Activated CD8-positive, alpha-beta T cell treated with anti-CD3 and anti-CD28 coated beads, Interleukin-2, amount 10 ng/mL, durations not matched to agents 7 days and 5 days (primary cell): ENCODE measurements at regions not wholly inside any gene's neighbourhood (a gene's known extent, or its start where the extent isn't known, plus 50 kb on each side); places are given as distances from the start of the nearest gene placed in this dataset.
"Not testable (repeated sequence)": the region's sequence is repeated elsewhere in the genome, so short reads cannot be mapped to it uniquely, and the experiment has no call there.

Source experiments
- ATAC-seq: fragments of 150-1000 bp; cut with Tn5 transposase; one replicate; pipeline ENCODE4 v1.10.0; 2021; ENCODE audit warnings: moderate library complexity
- CTCF ChIA-PET: fragments of 350-600 bp; sonication (Branson Sonifier 250); formaldehyde crosslinking; loops from one replicate; lab custom pipeline; 2021; ENCODE audit warnings: antibody characterized with exemption; lab: Charles Lee
- POLR2A ChIA-PET: fragments of 350-600 bp; sonication (Branson Sonifier 250); formaldehyde crosslinking; loops from one replicate; lab custom pipeline; 2021; ENCODE audit warnings: antibody characterized with exemption; lab: Charles Lee
- DNase-seq: peaks from one replicate; pipeline ENCODE4 v3.0.0-alpha.2; 2020
- H3K27ac Mint-ChIP-seq: one replicate; pipeline ENCODE4 v1.8.0; 2021; ENCODE audit warnings: mild to moderate bottlenecking, mixed read lengths
- H3K27me3 Mint-ChIP-seq: one replicate; pipeline ENCODE4 v1.8.0; 2021; ENCODE audit warnings: low read depth, mixed read lengths
- H3K36me3 Mint-ChIP-seq: one replicate; pipeline ENCODE4 v1.8.0; 2021; ENCODE audit warnings: low read depth, mixed read lengths
- H3K4me1 Mint-ChIP-seq: one replicate; pipeline ENCODE4 v1.8.0; 2021; ENCODE audit warnings: low read depth, mixed read lengths
- H3K4me3 Mint-ChIP-seq: one replicate; pipeline ENCODE4 v1.8.0; 2021; ENCODE audit warnings: mild to moderate bottlenecking, mixed read lengths
- H3K9me3 Mint-ChIP-seq: one replicate; pipeline ENCODE4 v1.8.0; 2022; ENCODE audit warnings: mixed read lengths; ENCODE audit not compliant: insufficient read depth

GRCh38 chr20:26276554-26277210, 580.0 kb upstream of the ZNF337 start:
- H3K27ac Mint-ChIP-seq, result no peak overlapping the region
- H3K36me3 Mint-ChIP-seq, result peaks cover 47% of the 10 kb centered on the region
- peaks cover 34% of the 10 kb centered on the region for H3K4me1 Mint-ChIP-seq
- H3K4me3 Mint-ChIP-seq, result no peak overlapping the region
- CTCF ChIA-PET, result no interaction called here
- no peak for DNase-seq
- POLR2A ChIA-PET, result no interaction called here
- no peaks in the 10 kb centered on the region for H3K27me3 Mint-ChIP-seq
- ATAC-seq, result no peak
- H3K9me3 Mint-ChIP-seq, result peaks cover 19% of the 10 kb centered on the region

- ATAC-seq, POLR2A ChIA-PET, H3K27ac Mint-ChIP-seq, H3K4me1 Mint-ChIP-seq, H3K27me3 Mint-ChIP-seq, H3K9me3 Mint-ChIP-seq, CTCF ChIA-PET, H3K36me3 Mint-ChIP-seq, DNase-seq, H3K4me3 Mint-ChIP-seq: not testable (repeated sequence)
Observed at GRCh38 chr20:26268762-26269161, 572.1 kb upstream of the ZNF337 start.

GRCh38 chr20:26260925-26261324, 564.3 kb upstream of the ZNF337 start:
- H3K36me3 Mint-ChIP-seq, ATAC-seq, H3K4me3 Mint-ChIP-seq, H3K9me3 Mint-ChIP-seq, CTCF ChIA-PET, POLR2A ChIA-PET, DNase-seq, H3K27ac Mint-ChIP-seq, H3K4me1 Mint-ChIP-seq, H3K27me3 Mint-ChIP-seq: not testable (repeated sequence)

GRCh38 chr20:26252311-26252975, 555.8 kb upstream of the ZNF337 start:
- CTCF ChIA-PET, H3K4me1 Mint-ChIP-seq, H3K27ac Mint-ChIP-seq, DNase-seq, H3K9me3 Mint-ChIP-seq, POLR2A ChIA-PET, ATAC-seq, H3K36me3 Mint-ChIP-seq, H3K27me3 Mint-ChIP-seq, H3K4me3 Mint-ChIP-seq: not testable (repeated sequence)

- POLR2A ChIA-PET, H3K4me1 Mint-ChIP-seq, H3K9me3 Mint-ChIP-seq, H3K36me3 Mint-ChIP-seq, ATAC-seq, H3K27ac Mint-ChIP-seq, CTCF ChIA-PET, DNase-seq, H3K4me3 Mint-ChIP-seq, H3K27me3 Mint-ChIP-seq: not testable (repeated sequence)
Observed at GRCh38 chr20:26251376-26251775, 554.7 kb upstream of the ZNF337 start.

GRCh38 chr20:26250249-26251114, 553.8 kb upstream of the ZNF337 start:
- CTCF ChIA-PET, H3K4me3 Mint-ChIP-seq, ATAC-seq, H3K9me3 Mint-ChIP-seq, H3K4me1 Mint-ChIP-seq, POLR2A ChIA-PET, H3K27me3 Mint-ChIP-seq, H3K36me3 Mint-ChIP-seq, DNase-seq, H3K27ac Mint-ChIP-seq: not testable (repeated sequence)

- Mint-ChIP-seq H3K4me1 (no peaks in the 10 kb centered on the region), H3K9me3 (peaks cover 3% of the 10 kb centered on the region), H3K27ac (no peak overlapping the region), H3K4me3 (no peak overlapping the region), H3K27me3 (no peaks in the 10 kb centered on the region), H3K36me3 (no peaks in the 10 kb centered on the region)
- ChIA-PET POLR2A (no interaction called here), CTCF (no interaction called here)
- DNase-seq, result no peak
- no peak for ATAC-seq
Observed at GRCh38 chr20:26243731-26244130, 547.1 kb upstream of the ZNF337 start.

GRCh38 chr20:26220609-26221008, 524.0 kb upstream of the ZNF337 start:
- H3K27me3 Mint-ChIP-seq, H3K9me3 Mint-ChIP-seq, H3K4me1 Mint-ChIP-seq, H3K27ac Mint-ChIP-seq, H3K4me3 Mint-ChIP-seq, POLR2A ChIA-PET, CTCF ChIA-PET, ATAC-seq, H3K36me3 Mint-ChIP-seq, DNase-seq: not testable (repeated sequence)

- H3K4me1 Mint-ChIP-seq, CTCF ChIA-PET, H3K4me3 Mint-ChIP-seq, DNase-seq, H3K27ac Mint-ChIP-seq, H3K27me3 Mint-ChIP-seq, H3K9me3 Mint-ChIP-seq, H3K36me3 Mint-ChIP-seq, POLR2A ChIA-PET, ATAC-seq: not testable (repeated sequence)
Observed at GRCh38 chr20:26219546-26219945, 522.9 kb upstream of the ZNF337 start.

- no peak overlapping the region for H3K27ac Mint-ChIP-seq
- DNase-seq, result no peak
- no peaks in the 10 kb centered on the region for H3K4me1 Mint-ChIP-seq
- H3K36me3 Mint-ChIP-seq, result no peaks in the 10 kb centered on the region
- peaks cover 2% of the 10 kb centered on the region for H3K27me3 Mint-ChIP-seq
- ATAC-seq, result no peak
- ChIA-PET POLR2A (no interaction called here), CTCF (no interaction called here)
- H3K9me3 Mint-ChIP-seq, result no peaks in the 10 kb centered on the region
- no peak overlapping the region for H3K4me3 Mint-ChIP-seq
Observed at GRCh38 chr20:26218301-26218700, 521.6 kb upstream of the ZNF337 start.

- H3K27ac Mint-ChIP-seq, result no peak overlapping the region
- H3K36me3 Mint-ChIP-seq, result no peaks in the 10 kb centered on the region
- no peaks in the 10 kb centered on the region for H3K27me3 Mint-ChIP-seq
- H3K4me1 Mint-ChIP-seq, result no peaks in the 10 kb centered on the region
- no peak overlapping the region for H3K4me3 Mint-ChIP-seq
- no peak for ATAC-seq
- no peak for DNase-seq
- POLR2A ChIA-PET, result no interaction called here
- H3K9me3 Mint-ChIP-seq, result no peaks in the 10 kb centered on the region
- CTCF ChIA-PET, result no interaction called here
Observed at GRCh38 chr20:26216025-26216424, 519.4 kb upstream of the ZNF337 start.

GRCh38 chr20:26214991-26215390, 518.3 kb upstream of the ZNF337 start:
- Mint-ChIP-seq H3K27ac (no peak overlapping the region), H3K36me3 (peaks cover 1% of the 10 kb centered on the region), H3K27me3 (peaks cover 4% of the 10 kb centered on the region), H3K9me3 (no peaks in the 10 kb centered on the region), H3K4me3 (no peak overlapping the region), H3K4me1 (no peaks in the 10 kb centered on the region)
- DNase-seq (no peak), ATAC-seq (no peak)
- CTCF ChIA-PET, result no interaction called here
- POLR2A ChIA-PET, result no interaction called here
